NOMO-1 (cell line): ENCODE measurements at regions not wholly inside any gene's neighbourhood (a gene's known extent, or its start where the extent isn't known, plus 50 kb on each side); places are given as distances from the start of the nearest gene placed in this dataset.
"Not testable (repeated sequence)": the region's sequence is repeated elsewhere in the genome, so short reads cannot be mapped to it uniquely, and the experiment has no call there.

Experiments used
- DNase-seq, 2 experiments: peaks; one replicate each; lab custom pipeline; 2025; ENCODE audit not compliant: unreplicated experiment in 2 of 2; lab: John Stamatoyannopoulos, UW

DNA sequence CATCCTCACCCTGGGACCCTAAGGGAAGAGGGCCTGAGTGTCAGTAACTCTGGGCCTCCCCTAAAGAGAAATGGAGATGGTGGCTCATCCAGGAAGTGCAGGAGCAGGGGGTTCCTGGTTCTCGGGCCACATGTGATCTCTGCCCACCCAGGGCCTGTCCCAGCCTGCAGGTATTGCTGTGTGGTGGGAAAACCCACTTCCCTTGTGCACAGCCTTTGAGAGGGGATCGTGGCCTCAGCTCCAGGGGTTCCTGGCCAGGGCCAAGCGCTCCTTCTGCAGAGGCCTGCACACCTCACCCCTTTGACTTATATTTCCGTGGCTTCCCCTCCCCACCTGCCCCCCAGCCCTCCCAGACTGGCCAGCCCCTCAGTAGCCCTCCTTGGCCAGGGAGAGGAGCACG is 213.5 kb downstream of the OR4C45 start:
- no peak for DNase-seq

DNA sequence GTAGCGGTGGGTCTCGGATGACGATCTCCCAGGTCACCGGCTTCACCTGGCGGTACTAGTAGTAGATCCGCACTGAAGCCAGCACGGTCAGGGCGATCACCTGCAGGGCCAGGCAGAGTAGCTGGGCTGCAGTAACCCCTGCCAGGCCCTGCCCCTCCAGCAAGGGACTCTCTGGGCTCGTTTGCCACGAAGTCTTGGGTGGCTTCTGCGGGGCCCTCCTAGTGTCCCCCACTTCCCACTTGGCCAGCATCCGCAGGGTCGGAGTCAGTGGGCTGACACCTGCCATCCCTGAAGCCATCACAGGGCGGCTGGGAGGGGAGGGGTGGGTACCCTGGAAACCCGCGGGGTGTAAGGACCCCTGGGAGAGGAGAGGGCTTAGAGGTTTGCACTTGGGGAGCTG is 214.0 kb downstream of the OR4C45 start:
- DNase-seq: no peak

DNA sequence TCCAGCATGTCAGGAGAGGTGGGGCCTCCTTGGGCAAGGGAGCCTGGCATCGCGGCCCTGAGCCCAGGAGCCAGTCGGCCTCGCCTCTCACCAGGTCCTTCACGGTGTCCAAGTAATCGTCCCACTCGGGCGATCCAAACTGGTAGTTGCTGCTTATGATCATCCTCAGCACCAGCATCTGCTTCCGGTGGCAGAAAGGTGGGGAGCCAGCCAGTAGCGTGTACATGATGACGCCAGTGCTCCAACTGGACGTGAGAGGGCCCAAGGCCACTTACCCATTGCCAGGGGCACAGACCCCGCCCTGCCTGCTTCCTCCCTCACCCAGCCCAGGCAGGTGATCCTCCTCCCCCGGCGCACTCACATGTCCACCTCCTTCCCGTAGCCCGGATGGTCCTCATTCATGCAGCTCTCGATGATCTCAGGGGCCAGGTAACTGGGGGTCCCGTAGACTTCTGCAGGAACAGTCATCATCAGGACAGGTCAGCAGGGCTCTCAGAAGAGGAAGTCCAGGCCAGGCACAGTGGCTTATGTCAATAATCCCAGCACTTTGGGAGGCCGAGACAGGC is 214.7 kb downstream of the OR4C45 start:
- no peak for DNase-seq

DNA sequence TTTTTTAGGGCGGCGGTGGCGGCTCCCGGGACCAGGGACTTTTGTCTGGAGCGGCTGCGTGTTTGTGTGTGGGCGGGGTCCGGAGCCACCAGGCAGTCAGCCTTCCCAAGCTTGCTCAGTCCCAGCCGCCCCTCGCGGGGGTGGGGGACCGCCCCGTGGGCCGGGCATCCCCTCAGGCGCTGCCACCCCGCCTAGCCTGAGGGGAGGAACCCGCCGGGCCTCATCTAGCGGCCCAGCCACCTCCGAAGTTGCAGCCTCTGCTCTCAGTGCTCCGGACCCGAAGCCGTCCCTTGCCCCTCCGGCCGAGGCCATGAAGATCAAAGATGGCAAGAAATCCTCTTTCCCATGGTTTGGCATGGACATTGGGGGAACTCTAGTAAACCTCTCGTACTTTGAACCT is 235.2 kb downstream of the OR4C45 start:
- no peak for DNase-seq

DNA sequence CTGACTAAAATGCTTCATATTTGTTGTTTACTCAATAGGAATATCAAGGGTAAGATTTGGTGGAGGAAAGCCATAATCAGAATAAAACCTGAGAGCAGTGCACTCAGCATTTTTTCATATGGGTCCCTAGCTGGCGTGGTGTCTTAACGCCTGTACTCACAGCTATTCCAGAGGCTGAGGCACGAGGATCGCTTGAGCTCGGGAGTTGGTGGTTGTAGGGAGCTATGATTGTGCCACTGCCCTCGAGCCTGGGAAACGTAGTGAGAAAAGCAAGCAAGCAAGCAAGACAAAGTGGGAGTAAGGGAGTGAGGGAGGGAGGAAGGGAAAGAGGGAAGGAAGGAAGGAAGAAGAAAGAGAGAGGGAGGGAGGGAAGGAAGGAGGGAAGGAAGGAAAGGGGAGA is 242.5 kb downstream of the OR4C45 start:
- no peak for DNase-seq

DNA sequence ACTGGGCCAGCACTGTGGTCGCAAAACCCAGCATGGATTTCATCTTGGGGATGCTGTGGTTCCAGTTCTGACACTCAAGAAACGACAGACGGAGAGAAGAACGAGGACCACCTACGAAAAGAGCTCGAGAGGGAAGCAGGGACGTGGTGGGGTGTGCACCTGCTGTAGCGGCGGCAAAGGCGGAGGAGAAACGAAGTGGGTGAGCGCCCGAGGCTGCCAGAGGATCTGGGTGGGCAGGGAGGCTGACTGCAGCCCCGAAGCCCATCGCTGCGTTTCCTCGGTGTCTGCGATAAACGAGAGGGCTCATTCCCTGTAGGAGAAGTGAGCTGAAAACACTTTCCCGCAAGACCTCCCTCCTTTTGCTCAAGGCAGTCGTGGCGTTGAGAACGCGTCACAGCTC is 246.1 kb downstream of the OR4C45 start:
- DNase-seq: no peak

DNA sequence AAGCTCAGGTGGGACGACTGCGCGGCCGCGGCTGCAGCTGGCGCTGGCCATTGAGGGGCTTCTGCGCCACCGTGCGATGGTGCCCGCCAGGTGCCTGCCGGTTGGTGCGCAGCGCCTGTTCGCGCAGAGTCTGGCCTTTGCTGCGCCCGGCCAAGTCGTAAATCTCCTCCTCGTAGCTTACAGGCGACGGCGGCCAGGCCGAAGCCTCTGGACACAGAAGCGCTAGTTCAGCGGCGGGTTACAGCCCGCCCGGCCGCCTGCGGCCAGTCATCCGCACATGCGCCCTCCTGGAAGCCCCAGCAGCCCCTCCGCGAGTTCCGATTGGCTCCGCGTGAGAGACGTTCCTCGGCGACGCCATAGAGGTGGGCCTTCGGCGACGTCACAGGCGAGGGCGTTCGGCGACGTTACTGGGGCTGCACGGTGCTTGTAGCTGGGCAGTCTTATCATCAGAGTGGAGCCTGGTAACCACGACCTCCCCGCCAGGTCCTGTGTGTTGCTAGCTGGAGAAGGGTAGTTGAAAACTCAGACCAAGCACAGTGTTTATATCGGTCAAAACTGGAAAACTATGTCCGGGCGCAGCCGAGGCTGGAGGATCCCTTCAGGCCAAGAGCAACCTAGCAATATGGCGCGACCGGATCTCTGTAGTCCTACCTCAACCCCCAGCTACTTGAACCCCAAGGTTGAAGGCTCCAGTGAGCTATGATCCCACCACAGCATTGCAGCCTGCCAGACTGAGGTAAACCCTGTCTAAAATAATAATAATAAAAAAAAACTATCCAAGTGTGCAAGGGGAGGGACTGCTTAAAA is 265.7 kb downstream of the OR4C45 start:
- no peak for DNase-seq

DNA sequence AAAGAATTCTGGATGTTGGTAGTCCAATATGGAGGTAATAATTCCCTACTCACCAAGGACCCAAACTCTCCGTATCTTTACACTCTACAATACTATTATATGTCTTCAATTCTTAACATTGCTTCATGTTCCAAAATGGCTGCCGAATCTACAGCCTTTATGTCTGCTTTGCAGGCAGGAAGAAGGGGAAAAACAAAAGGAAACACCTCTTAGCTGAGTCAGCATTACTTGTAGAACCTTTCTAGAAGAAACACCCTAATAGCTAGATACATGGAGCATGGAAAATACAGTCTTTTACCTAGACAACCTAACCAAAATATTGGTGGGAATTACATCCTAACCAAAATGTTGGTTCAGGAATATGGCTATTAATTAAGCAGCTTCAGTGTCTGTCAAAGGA is 298.0 kb downstream of the OR4C45 start:
- not testable (repeated sequence) for DNase-seq

DNA sequence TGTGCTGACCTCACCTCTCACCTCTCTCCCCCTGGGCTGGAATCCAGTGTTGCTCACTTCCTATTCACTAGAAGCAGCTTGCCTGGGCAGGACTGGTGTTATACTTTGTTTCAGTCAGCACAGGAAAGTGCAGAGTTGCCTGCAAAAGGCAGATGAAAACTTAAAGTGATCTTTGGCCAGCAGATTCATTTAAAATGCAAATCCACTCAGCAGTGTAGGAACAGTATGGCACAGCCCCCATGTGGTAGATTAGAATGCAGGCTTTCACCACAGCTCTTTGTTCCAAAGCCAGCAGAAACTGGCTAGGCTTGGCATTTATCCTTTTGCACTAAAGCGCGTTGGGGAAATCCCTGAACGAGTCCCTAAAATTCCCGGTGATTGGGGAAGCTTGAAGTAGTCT is 301.2 kb downstream of the OR4C45 start:
- no peak for DNase-seq

DNA sequence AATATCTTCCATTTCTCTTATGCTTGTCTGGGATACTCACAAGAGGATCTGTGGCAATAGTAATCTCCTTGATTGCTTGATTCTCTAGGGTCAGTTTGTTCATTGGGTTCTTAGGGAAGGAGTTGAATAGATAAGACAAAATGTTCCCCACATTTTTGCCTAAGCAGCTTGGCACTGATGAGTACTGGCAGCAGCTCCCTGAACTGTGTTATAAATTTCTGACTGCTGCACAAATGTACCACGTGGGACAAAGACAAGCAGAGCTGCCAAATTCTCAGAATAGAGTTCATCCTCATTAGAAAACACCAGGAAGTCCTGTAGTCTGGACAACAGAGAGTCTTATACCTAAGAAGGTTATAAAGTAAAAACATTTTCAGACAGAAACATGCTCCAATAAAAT is 304.8 kb downstream of the OR4C45 start:
- DNase-seq: not testable (repeated sequence)

DNA sequence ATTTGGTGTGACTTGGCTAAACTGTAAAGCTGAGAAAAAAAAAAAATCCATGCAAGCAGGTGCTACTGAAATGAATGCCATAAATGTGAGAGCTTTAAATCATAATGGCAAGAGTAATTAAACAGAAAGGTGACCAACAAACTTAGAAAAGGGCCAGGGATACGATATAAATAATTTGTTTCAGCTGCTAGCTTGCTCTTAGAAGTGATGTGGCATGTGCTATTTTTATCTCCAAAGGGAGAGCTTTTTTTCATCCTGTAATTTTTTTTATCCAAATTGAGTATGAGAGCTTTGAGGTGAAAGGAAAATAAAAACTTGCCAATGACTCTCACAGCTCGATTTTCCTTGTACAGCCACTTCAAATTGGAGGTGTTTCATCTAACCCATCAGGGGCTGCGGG is 315.3 kb downstream of the OR4C45 start:
- not testable (repeated sequence) for DNase-seq

DNA sequence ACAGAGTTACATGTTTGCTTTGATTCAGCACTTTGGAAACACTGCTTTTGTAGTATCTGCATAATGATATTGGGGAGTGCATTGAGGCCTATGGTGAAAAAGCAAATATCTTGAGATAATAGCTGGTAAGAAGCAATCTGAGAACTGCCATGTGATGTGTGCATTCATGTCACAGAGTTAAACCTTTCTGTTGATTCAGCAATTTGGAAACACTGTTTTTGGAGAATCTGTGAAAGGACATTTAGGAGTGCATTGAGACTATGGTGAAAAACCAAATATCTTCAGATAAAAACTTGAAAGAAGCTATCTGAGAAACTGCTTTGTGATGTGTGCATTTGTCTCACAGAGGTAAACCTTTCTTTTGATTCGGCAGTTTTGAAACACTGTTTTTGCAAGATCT is 346.8 kb downstream of the OR4C45 start:
- DNase-seq: no peak

DNA sequence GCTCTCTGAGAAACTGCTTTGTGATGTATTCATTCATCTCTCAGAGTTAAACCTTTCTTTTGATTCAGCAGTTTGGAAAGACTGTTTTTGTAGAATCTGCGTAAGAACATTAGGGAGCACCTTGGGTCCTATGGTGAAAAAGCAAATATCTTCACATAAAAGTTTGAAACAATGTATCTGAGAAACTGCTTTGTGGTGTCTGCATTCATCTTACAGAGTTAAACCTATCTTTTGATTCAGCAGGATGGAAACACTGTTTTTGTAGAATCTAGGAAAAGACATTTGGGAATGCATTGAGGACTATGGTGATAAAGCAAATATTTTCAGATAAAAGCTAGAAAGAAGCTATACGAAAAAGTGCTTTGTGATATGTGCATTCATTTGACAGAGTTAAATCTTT is 361.3 kb downstream of the OR4C45 start:
- no peak for DNase-seq

DNA sequence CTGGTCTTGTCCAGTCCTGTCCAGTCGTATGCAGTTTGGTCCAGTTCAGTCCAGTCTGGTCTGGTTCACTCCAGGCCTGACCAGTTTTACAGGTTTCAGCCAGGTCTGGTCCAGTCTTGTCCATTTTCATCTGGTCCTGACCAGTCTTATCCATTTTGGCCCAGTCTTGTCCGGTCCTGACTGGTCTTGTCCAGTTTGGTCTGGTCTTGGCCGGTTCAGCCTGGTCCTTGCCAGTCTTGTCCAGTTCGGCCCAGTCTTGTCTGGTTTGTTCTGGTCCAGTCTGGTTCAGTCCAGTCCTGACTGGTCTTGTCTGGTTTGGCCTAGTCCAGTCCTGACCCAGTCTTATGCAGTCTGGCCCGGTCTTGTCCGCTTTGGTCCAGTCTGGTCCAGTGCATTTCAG is 380.2 kb downstream of the OR4C45 start:
- DNase-seq: no peak

DNA sequence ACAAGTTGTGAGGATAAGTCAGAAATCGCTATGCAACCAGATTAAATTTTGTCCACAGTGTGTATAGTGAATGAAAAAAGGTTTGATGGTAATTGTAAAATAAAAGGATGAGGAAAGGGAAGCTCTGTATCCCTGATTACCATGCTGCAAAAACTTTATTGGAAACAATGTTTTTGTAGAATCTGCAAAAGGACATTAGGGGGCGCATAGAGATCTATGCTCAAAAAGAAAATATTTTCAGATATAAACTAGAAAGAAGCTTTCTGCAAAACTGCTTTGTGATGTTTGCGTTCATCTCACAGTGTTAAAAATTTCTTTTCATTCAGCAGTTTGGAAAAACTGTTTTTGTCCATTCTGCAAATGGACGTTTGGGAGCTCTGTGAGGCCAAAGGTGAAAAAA is 390.5 kb downstream of the OR4C45 start:
- DNase-seq: no peak
